Activated CD8-positive, alpha-beta memory T cell treated with anti-CD3 and anti-CD28 coated beads, Interleukin-2, amount 50 U/mL, for 4 hours (primary cell): ENCODE measurements at regions not wholly inside any gene's neighbourhood (a gene's known extent, or its start where the extent isn't known, plus 50 kb on each side); places are given as distances from the start of the nearest gene placed in this dataset.

Source experiments
- DNase-seq: peaks from one replicate; pipeline ENCODE4 v3.0.0-alpha.2; 2020

DNA sequence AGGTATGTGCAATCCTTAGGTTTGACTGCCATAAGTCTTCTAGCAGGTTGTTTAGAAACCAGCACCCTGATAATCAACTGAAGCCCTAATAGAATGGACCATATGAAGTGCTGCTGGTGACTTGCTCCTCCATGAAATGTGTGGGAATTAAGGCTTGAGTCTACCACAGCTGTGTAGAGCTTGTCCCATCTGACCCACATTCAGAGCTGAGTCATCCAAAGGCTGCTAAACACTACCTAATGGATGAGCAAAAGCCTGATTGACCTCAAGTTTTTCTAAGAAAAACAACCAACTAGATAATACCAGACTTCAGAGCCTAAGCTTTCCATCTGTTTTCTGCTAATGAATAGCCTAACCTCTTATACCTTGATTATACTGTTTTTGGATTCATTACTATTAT is 120.3 kb upstream of the MOCS1 start:
- DNase-seq, result no peak

DNA sequence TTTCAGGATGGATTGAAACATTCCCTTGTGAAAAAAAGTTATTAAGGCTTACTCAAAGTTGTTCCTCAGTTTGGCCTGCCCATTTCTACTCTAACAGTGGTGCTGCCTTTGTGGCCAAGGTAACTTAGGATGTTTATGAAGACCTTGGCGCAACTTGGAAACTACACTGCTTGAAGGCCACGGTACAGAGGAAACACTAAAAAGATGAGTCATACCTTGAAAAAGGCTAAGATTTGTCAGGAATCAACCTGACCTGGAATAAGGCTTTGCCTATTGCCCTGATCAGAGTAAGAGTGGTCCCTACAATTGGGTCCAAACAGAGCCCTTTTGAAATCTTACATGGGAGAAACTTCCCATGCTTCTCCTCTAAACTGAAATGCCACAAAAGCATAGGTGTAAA is 119.9 kb upstream of the MOCS1 start:
- no peak for DNase-seq

DNA sequence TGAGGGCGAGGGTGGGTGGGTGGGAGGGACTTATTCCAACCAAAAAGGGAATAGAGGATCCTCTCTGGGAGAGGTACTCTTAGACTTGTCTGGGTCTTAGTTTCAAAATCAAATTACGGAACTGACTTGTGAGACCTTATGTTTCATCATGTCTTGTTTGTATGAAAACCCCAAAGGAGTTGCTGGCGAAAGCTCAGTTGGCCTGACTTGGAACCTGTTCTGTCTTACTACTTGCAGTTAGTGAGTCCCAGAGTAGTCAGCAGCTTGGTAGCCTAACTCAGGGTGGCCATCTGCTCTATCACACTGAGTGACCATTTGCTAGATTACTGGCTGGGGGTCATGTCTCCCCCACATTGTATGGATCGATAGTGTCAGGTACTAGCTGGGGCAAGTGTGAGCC is 114.9 kb upstream of the MOCS1 start:
- no peak for DNase-seq

DNA sequence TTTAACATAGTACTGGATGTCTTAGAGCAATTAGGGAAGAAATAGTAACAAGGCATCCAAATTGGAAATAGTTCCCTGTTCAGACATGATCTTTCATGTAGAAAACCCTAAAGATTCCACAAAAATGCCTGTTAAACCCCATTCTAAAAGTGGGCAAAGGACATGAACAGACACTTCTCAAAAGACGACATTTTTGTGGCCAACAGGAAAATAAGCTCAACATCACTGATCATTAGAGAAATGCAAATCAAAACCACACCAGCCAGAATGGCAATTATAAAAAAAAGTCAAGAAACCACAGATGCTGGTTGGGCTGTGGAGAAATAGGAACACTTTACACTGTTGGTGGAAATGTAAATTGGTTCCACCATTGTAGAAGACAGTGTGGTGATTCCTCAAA is 109.9 kb upstream of the MOCS1 start:
- no peak for DNase-seq

DNA sequence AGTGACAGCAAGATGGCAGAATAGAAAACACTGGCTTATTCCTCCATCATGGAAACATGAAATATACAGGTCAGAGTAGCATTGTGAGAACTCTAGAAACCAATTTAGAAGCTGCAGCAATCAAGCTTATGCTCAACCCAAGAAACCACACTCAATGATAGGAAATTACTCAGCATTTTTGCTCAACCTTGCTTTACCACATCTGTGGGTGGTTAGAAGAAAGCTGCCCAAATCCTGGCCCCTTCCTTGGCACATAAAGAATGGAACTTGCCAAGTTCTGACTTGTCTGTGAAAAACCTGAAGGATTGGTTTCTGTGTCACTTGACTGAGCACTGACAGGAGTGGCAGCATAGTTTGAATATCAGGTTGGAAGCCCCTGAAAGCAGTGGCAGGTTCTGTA is 108.0 kb upstream of the MOCS1 start:
- no peak for DNase-seq

DNA sequence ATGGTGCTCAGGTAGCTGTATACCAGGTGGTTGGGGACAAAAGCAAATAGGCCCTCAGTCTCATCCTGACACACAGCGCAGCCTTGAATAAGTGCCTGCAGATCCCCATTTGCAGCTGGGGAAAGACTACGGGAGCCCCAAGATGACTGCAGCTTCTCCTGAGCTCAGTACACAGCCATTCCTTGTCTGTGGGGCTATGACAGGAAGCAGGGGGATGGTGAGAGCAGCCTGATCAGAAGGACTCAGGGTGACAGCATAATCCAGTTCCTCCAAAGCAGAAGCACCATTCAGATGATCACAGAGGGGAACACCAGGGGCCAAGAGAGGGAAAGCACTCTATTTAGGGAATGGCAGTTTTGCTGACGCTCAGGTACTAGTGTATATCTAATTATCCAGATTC is 104.8 kb upstream of the MOCS1 start:
- no peak for DNase-seq

DNA sequence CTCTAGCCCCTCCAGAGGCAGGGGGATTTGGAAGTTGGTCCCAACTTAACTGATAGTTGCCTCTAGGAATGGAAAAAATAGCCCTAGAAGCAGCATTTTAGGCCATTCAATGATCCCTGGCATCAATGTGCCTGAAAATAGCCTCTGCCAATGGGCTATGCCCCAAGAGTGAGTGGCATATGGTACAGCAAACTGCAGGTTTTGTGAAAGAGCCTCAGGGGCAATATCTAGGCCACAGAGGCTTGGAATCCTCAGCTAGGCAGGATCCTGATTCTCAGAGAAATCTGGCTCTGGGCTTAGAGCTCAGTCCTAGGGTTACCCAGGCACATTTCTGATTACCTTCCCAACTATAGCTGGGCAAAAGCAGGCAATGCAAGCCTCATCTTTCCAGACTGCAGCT is 104.4 kb upstream of the MOCS1 start:
- no peak for DNase-seq

DNA sequence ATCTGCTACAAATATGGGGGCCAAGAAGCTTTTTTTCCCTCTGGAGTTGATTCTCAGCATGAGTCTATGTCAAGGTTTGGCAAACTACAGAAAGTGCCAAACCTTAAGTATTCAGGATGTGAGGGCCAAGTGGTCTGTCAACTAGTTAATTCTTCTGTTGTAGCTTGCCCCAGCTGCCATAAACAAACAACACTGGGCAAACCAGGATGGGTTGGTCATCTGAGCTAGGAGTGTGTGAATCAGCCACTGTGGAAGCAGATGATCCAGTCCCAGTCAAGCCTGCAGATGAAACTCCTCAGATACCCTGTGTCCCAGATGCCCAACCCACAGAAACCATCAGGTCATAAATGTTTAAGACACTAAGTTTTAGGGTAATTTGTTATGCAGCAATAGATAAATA is 103.0 kb upstream of the MOCS1 start:
- no peak for DNase-seq

DNA sequence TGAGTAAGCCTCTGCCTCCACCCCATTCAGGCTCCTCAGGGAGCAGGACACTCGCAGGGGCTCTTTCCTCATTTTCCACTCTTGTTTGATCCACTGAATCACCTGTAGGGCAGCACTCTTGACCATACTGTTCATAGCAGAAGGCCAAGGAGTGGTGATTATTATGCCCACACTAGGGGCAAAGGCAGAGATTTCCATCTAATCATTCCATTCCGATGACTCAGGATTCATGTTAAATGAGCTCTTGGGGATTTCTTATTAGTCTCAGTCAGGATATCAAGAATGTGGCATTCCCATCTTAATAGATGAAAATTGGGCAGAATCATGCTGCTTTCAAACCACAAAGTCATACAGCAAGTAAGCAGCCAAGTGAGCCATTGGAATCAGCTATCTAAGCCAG is 101.9 kb upstream of the MOCS1 start:
- DNase-seq, result no peak

DNA sequence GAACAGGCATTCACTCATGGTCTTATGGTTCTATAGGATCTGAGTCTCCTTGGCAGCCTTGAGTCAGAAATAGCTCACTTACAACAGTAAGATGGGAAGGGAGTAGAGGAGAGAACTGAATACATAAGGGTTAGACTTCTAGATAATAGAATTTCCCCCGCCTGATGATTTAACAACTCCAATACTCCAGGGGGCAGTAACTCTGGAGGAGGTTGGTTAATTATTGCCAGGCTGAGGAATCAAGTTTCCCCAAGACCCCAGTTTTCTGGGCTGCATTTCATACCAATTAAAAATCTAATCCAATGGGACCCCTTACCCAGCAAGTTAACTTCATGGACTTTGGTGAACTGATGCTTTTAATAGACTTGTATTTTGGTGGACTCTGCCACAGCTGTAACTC is 94.2 kb upstream of the MOCS1 start:
- no peak for DNase-seq

DNA sequence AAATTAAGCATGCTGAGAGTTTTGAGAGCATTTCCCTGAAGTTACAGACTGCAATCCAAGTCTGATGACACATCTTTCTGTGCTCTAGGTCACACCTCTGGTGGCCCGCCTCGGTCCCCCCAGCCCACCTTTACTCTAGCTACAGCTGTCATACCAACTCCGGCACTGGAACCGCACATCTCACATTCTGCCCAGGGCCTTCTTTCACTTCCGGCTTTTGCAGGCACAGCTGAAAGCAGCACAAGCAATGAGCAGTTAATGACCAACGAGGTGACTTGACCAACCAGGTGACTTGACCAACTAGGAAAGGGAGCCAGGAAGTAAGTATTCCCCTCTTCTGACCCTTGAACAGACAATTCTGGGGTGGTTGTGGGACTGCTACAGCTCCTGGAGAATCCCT is 88.6 kb upstream of the MOCS1 start:
- DNase-seq, result no peak

DNA sequence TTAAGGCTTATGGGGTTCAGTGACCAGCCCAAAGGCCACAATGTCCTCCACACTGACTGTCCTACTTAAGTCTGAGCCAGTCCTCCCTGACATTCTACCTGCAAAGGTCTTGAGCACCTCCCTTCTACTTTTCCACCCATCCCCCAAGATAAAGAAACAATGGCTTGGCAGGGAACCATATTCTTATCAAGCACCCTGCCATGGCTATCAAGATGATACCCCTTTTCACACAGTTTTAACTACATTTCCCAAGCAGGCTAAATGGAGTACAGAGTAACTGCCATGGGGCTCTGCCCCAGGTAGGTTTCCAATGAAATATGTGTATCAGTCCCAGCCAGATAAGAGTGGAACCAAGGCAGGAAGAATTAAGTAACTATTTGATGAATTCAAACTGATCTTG is 85.9 kb upstream of the MOCS1 start:
- no peak for DNase-seq

DNA sequence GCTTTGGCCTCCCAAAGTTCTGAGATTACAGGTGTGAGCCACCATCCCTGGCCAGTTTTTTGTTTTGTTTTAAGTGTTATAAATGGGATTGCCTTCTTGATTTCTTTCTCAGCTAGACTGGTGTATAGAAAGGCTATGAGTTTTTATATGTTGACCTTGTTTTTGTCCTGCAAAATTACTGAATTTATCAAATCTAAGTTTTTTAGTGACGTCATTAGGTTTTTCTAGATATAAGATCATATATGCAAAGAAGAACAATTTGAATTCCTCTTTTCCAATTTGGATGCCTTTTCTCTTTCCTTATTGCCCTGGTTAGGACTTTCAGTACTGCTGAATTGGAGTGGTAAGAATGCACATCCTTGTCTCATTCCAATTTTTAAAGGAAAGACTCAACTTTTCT is 81.3 kb upstream of the MOCS1 start:
- DNase-seq, result no peak

DNA sequence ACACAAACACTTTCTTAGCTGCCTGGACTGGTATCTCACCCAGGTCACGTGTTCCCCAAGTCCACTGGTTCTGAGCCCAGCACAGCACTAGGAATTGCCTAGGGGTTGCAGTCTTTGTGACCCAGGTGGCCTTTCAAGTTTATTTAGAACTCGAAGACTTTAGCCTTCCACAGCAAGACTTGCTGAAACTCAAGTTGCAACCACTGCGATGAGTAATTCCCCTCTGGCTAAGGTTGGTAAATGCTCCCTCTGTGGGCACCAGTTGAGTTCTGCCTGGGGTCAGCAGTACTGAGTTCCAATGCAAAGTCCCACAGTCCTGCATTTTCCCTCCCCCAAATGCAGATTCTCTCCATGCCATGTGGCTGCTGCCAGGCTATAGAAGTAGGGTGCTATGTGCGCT is 77.6 kb upstream of the MOCS1 start:
- no peak for DNase-seq

DNA sequence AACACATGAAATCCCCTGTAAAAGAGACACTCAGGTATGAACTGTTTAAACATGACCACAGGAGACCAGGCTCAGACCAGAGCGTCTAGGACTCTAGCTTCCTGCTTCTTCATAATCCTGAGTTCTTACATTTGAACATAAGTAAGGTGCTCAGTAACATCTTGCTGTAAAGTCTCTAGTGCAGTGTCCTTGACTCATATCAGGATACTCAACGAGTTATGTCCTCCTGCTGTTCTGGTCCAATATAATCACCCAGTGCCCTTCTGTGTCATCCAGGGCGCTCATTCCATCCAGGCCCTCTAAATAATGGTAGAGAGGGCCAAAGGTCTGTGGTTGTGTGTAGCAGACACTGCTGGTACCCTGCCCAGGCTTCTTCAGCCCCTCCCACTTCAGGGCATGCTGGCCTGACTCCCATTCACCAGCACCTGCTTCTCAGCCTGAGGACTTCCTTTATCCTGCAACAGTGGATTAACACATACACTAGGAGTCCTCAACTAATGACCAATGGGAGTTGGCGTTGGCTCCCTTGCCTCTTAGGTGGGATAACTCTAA is 66.8 kb upstream of the MOCS1 start:
- DNase-seq, result no peak

DNA sequence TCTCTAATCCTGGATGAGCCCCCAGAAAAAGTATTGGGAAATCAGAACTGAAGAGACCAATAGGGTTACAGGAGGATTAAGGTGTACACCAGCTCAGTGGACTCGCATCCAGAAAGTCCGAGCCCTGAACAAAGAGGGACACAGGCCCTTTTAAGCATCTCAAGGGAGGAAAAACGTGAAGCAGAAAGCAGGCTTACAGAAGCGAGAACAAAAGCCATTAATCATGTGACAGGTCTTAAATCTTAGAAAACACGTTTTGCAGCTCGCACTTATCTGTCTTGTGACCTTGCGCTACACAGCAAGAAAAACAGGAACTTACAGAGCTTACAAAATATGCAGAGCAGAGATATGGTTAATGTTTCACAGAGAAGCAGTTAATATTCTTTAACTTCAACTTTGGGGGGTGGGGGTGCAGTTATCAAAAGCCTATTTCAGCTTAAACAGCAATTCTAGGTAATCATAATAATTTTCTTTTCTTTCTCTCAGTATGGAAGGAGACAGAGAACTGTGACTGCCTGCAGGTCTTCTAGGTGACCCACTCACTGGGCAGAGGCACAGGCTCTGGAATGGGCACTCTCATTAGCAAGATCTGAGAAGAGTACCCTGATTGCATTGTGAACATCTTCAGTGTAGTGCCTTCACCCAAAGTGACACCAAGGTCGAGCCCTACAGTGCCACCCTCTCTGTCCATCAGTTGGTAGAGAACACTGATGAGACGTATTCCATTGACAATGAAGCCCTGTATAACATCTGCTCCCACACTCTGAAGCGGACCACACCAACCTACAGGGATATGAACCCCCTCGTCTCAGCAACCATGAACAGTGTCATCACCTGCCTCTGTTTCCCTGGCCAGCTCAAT is 65.0 kb upstream of the MOCS1 start:
- DNase-seq, result no peak

DNA sequence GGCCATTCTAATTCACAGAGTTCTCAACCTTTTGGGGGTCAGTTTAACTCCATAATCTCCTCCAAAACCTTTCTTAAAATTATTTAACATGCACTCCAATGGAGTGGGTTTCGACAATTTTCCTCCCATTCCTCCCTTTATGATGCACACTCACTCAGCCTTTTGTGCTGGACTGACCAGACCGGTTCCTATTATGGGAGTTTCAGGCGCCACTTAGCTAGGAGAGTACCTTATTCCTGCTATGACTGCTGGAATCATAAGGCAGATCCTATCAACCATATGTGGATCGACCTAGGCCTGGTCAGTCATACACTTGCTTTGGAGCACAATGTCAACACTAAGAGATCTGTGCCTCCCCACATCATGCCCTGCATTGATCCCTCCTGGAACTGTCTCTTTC is 63.9 kb upstream of the MOCS1 start:
- DNase-seq, result no peak

DNA sequence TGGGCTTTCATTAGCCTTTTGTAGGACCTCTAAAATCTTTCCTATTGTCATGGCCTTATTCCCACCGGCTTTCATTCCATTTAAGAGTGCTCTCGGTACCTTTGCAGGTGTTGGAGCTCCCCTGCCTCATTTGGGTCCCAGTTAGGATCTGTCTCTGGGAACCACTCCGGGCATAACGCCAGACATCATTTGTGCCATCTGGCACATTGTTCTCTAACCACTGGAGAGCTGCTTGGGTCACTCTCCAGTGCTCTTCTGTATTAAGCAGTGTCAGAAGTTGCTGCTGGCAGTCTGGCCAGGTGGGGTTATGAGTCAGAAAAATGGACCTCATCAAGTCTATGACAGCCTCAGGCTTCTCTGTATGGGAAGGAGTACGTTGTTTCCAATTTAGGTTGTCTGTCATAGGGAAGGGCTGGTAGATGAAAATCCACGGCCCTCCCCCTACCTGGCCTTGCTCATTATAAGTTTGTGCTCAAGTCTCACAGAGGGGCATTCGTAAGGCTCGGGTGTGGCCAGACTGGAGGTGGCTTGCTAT is 62.9 kb upstream of the MOCS1 start:
- DNase-seq, result no peak

DNA sequence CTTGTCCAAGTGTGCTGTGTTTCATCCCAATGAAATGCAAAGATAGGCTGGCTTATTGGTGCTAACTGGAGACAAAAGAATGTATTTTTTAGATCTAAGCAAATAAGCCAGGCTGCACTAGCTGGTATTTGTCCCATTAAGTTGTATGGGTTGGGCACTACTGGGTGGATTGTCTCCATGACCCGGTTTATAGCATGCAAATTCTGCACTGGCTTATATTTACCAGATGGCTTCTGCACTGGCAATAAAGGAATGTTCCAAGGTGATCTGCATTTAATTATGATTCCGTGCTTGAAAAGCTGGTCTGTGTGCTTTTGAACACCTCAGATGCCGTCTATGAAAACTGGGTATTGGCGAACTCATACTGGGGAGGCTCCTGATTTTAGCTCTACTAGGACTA is 61.4 kb upstream of the MOCS1 start:
- DNase-seq, result no peak

DNA sequence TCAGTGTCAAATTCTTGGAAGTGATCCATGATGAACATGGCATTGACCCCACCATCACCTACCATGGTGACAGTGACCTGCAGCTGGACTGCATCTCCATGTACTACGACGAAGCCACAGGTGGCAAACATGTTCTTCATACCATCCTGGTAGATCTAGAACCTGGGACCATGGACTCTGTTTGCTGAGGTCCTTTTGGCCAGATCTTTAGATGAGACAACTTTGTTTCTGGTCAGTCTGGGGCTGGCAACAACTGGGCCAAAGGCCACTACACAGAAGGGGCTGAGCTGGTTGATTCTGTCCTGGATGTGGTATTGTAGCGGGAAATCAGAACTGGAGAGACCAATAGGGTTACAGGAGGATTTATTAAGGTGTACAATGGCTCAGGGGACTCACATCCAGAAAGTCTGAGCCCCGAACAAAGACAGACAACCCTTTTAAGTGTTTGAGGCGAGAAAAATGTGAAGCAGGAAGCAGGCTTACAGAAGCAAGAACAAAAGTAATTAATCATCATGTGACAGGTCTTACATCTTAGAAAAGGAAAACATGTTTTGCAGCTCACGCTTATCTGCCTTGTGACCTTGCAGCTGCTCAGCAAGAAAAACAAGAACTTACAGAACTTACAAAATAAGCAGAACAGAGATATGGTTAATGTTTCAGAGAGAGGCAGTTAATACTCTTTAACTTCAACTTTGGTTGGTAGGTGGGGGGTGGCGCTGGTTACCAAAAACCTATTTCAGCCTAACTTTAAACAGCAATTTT is 58.8 kb upstream of the MOCS1 start:
- no peak for DNase-seq
